Stomach smooth muscle (tissue), 2 donors: ENCODE measurements at regions not wholly inside any gene's neighbourhood (a gene's known extent, or its start where the extent isn't known, plus 50 kb on each side); places are given as distances from the start of the nearest gene placed in this dataset.
"Not testable (repeated sequence)": the region's sequence is repeated elsewhere in the genome, so short reads cannot be mapped to it uniquely, and the experiment has no call there.

Source experiments
- H3K27ac ChIP-seq: one replicate; pipeline ENCODE4 v1.7.0; 2013; ENCODE audit warnings: mild to moderate bottlenecking, low read length, inconsistent platforms
- H3K27me3 ChIP-seq, 2 donors: one replicate each; pipeline ENCODE4 v1.7.0; 2013; ENCODE audit warnings: low read length in 2 of 2; ENCODE audit not compliant: insufficient read depth in 2 of 2, control insufficient read depth in 1 of 2
- H3K36me3 ChIP-seq, 2 donors: one replicate each; pipeline ENCODE4 v1.7.0; 2013; ENCODE audit warnings: low read length in 2 of 2; ENCODE audit not compliant: control insufficient read depth in 2 of 2, insufficient read depth in 2 of 2
- H3K4me1 ChIP-seq: one replicate; pipeline ENCODE4 v1.7.0; 2013; ENCODE audit warnings: low read length; ENCODE audit not compliant: control insufficient read depth, insufficient read depth
- H3K4me3 ChIP-seq, 2 donors: one replicate each; pipeline ENCODE4 v1.7.0; 2013; ENCODE audit warnings: low read length in 2 of 2
- H3K9ac ChIP-seq, 2 donors: one replicate each; pipeline ENCODE4 v1.7.0; 2013; ENCODE audit warnings: low read length in 2 of 2, mild to moderate bottlenecking in 1 of 2
- H3K9me3 ChIP-seq, 2 donors: one replicate each; pipeline ENCODE4 v1.7.0; 2013; ENCODE audit warnings: low read length in 2 of 2; ENCODE audit not compliant: control insufficient read depth in 2 of 2
- donor health status: healthy.
- donor health status: Pancreatic carcinoma.

DNA sequence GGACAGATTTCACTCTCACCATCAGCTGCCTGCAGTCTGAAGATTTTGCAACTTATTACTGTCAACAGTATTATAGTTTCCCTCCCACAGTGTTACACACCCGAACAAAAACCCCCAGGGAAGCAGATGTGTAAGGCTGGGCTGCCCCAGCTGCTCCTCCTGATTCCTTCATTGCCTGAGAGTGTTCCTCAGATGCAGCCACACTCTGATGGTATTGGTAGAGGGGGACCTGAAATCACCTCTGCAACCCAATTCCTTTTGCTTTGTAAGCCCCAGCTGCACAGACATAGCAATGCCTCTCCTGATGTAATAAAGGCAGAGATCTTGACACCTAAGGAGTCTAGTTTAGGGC, 1529.8 kb downstream of the RPIA start:
- Histone ChIP-seq H3K9me3 (no peaks in the 10 kb centered on the region), H3K9ac (no peak overlapping the region), H3K27me3 (no peaks in the 10 kb centered on the region), H3K36me3 (no peaks in the 10 kb centered on the region), H3K27ac (no peak overlapping the region), H3K4me1 (no peaks in the 10 kb centered on the region), H3K4me3 (no peak overlapping the region)

DNA sequence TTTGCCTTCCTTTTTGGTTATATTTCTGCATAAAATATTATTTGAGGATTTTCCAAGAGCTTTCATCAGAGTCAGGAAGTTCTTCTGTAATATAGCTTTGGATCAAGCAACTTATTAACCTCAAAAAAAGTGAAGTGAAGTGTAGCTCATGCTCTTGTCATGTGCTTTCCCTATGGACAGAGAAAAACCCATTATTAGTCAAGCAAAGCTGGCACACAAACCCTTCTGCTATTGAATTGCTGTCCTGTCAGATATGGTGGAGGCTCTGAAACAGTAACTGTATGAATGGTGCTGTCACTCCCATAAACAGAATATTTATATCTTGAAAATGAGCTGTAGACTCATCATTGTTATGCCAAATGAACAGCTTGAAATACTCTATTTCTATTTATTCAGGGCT, 1533.3 kb downstream of the RPIA start:
- not testable (repeated sequence) for H3K36me3 ChIP-seq, H3K9ac ChIP-seq, H3K27me3 ChIP-seq, H3K27ac ChIP-seq, H3K4me3 ChIP-seq, H3K9me3 ChIP-seq, H3K4me1 ChIP-seq

DNA sequence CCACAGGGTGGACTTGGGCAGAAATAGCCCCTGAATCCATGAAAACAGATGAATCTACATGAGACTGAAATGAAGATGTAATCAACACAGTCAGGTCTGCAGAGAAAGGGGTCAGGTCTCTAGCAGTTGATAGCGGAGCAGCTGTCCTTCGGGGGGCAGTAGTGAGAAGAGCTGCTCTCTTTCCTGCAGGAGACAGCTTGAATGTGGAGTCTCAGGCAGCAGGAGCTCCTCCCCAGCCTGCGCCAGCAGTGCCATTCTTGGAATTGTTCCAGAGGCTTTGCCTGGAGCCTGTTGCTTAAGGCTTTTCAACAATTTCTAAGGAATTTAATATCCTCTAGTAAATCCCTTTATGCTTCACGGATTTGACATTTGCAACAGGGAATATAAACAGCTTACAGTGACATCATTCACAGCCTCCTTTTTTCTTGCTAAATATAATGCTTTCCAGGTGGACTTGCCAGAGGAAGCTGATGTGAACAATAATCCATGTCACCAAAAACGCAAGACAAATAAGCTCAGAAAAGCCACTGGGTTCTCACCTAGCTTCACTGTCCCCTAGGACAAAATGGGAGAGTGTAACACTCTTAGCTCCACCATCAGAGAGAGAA, 1535.1 kb downstream of the RPIA start:
- not testable (repeated sequence) for H3K36me3 ChIP-seq, H3K9me3 ChIP-seq, H3K27me3 ChIP-seq, H3K27ac ChIP-seq, H3K9ac ChIP-seq, H3K4me3 ChIP-seq, H3K4me1 ChIP-seq

DNA sequence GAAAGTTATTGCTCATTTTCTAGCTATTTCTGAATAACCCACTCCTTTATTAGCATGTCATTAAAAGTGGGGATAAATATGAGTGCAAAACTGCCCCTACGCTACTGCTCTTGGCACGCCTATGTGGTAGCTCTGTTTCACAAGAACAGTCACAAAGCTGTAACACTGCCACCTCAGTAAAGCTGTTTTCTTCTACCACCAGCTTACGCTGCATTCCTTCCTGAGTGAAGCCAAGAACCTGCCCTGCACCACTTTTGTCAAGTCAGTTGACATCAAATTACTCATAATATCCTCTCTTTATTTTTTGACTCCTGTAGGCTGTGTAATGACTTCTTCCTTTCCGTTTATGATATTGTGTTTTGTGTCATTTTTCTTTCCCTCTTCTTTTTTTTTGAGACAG, 1539.7 kb downstream of the RPIA start:
- H3K36me3 ChIP-seq, H3K9me3 ChIP-seq, H3K4me1 ChIP-seq, H3K4me3 ChIP-seq, H3K27ac ChIP-seq, H3K9ac ChIP-seq, H3K27me3 ChIP-seq: not testable (repeated sequence)

DNA sequence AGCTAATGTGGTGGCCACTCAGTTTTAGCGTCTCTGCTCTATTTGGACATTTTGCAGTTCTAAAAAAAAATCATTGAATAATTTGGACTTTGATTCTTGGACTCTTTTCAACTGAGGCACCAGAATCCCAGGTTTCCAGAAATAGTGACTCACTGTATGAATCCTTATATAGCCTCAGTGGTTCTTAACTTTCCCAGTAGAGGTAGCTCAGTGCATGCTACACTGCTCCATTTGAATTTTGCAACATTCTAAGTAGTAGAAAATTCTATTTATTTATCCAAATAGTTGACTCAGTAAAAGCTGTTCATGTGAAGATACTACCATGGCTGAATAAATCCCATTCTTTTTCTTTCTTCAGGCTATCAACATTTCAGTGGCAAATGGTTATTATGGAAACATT, 1544.0 kb downstream of the RPIA start:
- H3K9ac ChIP-seq, H3K27ac ChIP-seq, H3K27me3 ChIP-seq, H3K36me3 ChIP-seq, H3K4me1 ChIP-seq, H3K4me3 ChIP-seq, H3K9me3 ChIP-seq: not testable (repeated sequence)

DNA sequence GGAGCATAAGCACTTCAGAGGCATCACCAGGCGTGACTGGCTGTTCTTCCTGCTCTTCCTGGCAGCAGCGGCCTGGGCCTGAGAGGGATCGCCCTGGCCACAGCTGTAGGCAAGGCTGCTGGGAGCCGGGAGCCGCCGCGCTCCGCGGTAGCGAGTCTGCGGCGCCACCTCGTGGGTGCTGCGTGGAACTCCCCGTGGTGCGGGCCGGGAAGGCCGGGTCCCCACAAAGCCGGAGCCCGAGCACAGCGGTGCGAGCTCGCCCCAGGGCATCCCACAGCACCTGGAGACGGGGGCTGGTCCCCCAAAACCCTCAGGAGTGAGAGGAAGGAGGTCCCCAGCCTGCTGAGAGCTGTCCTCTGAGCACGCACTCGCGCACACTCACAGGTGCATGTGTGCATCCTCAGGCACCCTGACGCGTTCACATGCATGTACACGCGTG, 1546.5 kb downstream of the RPIA start:
- H3K9me3 ChIP-seq, H3K27ac ChIP-seq, H3K9ac ChIP-seq, H3K36me3 ChIP-seq, H3K4me3 ChIP-seq, H3K27me3 ChIP-seq, H3K4me1 ChIP-seq: not testable (repeated sequence)

DNA sequence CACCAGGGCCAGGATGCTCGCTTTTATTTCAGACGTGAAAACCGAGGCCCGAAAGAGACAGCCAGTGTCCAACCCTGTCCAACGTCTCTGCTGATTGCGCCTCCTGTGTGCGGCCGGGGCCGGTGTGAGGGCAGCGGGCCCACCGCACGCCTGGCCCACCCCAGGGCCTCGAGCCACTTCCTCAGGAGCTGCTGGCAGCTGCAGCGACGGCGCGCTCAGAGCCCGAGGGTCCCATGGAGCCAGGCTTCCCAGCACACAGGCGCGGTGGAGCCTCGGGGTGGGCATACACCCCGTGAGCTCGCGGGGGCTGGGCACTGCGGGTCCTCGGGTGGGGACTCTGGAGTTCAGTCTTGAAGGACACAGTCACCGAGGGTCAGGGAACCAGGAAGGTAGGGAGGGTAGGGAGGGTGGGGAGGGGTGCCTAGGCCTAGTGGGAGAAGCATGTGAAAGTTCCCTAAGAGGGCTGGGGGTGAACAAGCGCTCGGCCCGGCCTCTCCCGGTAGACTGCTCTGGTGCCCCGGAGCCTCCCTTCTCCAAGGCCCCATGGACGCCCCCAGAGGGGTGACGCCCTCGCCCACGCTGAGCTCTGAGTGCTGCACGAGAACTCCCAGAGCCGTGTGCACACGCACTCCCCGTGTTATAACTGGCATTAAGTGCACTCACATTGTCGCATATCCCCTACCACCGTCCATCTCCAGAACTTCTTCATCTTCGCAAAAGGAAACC, 1547.2 kb downstream of the RPIA start:
- not testable (repeated sequence) for H3K9me3 ChIP-seq, H3K9ac ChIP-seq, H3K36me3 ChIP-seq, H3K4me1 ChIP-seq, H3K4me3 ChIP-seq, H3K27me3 ChIP-seq, H3K27ac ChIP-seq

DNA sequence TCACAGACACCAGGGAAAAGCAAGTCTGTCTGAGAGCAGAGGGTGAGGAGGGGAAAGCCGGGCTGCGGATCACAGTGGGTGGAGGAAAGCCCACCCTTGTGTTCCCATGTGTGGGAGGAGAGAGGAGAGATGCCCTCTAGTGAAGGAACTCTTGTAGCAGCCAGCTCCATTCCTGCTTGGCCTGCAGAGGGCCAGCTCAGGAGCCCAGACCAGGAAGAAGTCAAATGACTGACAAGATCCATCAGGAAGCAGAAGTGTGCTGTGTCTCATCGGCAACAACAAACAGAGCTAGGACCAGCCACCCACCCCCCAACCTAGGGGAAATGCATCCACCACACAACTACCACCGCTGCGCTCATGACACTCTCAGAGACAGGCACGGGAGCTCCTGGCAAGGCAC, 1548.3 kb downstream of the RPIA start:
- not testable (repeated sequence) for H3K27me3 ChIP-seq, H3K36me3 ChIP-seq, H3K9me3 ChIP-seq, H3K9ac ChIP-seq, H3K4me1 ChIP-seq, H3K4me3 ChIP-seq, H3K27ac ChIP-seq

DNA sequence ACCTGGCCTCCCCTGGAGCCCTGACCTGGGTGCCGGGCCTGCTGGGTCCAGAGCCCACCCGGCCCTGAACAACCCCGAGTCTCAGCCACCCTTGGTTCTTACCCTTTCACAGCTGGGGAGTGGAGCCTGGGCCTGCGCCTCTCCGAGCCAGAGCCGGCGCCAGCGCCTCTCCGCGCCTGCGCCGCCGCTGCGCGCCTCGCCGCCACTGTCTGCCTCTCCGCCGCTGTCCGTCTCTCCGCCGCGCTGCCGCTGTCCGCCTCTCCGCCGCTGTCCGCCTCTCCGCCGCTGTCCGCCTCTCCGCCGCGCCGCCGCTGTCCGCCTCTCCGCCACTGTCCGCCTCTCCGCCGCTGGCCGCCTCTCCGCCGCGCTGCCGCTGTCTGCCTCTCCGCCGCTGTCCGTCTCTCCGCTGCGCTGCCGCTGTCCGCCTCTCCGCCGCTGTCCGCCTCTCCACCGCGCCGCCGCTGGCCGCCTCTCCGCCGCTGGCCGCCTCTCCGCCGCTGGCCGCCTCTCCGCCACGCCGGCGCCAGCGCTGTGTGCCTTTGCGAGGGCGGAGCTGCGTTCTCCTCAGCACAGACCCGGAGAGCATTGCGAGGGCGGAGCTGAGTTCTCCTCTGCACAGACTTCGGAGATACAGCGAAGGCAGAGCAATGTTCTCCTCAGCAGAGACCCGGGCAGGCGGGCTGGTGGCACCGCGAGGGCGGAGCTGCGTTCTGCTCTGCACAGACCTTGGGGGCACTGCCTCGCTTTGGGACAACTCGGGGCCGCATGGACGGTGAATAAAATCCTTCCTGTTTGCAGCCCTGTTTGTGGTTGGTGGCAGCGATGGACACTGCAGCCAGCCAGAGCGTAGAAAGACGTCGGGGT, 1553.7 kb downstream of the RPIA start:
- not testable (repeated sequence) for H3K27ac ChIP-seq, H3K36me3 ChIP-seq, H3K9ac ChIP-seq, H3K27me3 ChIP-seq, H3K4me3 ChIP-seq, H3K9me3 ChIP-seq, H3K4me1 ChIP-seq

DNA sequence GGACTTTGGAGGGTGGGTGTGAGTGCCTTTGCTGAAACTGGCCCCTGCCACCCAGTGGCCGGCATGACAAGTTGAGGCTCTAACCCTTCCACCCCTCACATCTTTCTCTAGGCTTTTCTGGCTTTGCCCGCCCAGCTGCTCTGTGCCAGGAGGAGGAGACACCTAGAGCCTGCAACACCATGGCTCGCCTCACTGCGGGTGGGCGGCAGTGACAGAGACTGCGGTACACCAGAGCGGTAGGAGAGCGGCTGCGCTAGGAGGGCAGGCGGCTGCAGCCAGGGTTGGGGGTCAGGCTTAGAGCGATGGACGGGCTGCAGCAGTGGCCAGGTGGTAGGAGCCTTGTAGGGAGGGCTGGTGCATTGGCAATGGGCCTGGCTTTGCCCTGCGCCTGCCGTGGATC, 1556.9 kb downstream of the RPIA start:
- not testable (repeated sequence) for H3K9ac ChIP-seq, H3K36me3 ChIP-seq, H3K27me3 ChIP-seq, H3K4me1 ChIP-seq, H3K9me3 ChIP-seq, H3K27ac ChIP-seq, H3K4me3 ChIP-seq

DNA sequence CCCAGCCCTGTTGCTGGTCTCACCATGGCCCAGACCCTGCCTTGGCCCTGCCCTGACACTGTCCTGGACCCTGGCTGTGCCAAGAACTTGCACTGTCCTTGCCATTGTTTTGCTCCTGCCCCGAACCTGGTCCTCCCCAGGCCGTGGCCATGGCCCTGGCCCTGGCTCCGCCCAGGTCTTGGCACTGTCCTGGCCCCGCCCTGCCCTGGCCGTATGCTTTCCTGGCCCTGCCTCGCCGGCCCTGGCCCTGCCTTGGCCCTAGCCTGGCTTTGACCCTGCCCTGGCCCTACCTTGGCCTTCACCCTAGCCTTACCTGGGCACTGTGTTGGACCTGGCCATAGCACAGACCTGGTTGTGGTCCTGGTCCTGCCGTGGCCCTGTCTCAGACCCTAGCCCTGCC, 1558.9 kb downstream of the RPIA start:
- not testable (repeated sequence) for H3K4me1 ChIP-seq, H3K9me3 ChIP-seq, H3K9ac ChIP-seq, H3K4me3 ChIP-seq, H3K27ac ChIP-seq, H3K36me3 ChIP-seq, H3K27me3 ChIP-seq
